GM21390 (cell line): ENCODE measurements at regions not wholly inside any gene's neighbourhood (a gene's known extent, or its start where the extent isn't known, plus 50 kb on each side); places are given as distances from the start of the nearest gene placed in this dataset.
A peak's percentile ranks its signal among the peaks of the same experiment; 100 is the strongest.
"Not testable (repeated sequence)": the region's sequence is repeated elsewhere in the genome, so short reads cannot be mapped to it uniquely, and the experiment has no call there.

ENCODE experiments used
- ATAC-seq: cut with Tn5 transposase; IDR thresholded peaks from one replicate; pipeline ENCODE4 v1.9.1; 2021; ENCODE audit not compliant: unreplicated experiment

DNA sequence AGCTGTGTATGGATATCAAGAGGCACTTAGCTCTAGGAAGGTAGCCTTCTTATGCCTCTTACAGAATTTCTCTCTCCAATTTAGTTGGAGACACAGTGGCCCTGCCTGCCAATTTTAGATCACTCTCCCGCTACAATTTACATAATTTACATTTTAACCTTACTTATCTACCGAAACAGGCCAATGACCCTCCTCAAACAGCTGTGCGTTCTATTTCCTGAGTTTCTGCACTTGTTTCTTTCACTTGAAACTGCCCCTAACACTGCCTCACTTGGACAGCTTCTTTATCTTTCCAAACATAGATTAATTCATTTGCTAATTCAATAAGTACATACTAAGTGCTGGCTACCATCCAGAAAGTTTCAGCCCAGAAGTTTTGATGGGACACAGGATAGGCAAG is 52.9 kb upstream of the HDDC2 start:
- peak; percentile 43 for ATAC-seq

DNA sequence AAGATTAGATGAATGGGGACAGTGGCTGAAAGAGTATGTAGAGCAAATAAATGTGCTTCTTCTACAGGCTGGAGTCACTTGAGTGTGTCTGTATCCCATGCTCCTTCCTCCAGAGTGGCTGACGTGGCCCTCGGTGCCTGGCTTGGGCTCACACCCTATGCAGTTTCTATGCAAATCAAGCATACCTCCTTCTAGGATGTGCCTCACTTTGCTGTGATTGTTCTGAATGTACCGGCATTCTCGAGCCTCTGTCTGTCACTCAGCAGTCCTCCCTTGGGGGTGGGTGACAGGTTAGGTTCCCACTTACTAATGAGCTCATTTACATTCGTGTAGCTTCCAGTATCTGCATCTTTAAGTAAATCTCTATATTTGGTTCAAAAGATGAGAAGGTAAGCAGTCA is 55.1 kb upstream of the HDDC2 start:
- ATAC-seq: peak; percentile 47

DNA sequence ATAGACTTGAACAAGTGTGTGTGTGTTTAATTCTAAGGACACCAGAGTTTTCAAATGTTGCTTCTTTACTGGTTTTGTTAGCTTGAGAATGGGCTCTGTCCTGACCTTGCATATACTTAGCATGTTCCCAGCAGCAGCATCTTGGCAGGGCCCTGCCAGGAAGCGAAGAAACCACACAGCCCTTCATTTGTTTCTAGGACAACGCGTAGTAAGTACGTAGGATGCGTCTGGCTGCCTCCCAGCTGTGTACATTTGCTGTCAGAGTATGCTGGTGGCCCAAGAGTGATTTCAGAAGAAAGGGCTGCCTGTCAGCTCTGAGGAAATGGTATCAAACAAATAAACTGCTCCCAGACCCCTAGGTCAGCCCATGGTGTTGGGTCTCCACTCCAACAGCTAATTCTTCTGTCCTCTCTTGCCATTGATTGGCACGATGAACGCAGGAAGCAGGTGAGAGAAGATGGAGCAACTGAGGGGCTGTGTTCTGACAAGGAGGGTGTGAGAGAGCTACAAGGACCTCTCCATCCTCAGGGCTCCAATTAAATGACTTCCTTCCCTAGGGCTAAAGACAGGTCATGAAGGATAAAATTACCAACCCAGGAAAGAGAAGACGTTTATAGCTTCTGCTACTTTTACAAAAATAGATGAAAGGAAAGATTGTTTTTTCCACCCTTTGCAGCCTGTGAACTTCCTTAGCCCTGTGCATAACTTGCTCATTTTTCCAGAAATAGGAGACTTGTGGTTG is 55.9 kb upstream of the HDDC2 start:
- peak; percentile 60 for ATAC-seq

DNA sequence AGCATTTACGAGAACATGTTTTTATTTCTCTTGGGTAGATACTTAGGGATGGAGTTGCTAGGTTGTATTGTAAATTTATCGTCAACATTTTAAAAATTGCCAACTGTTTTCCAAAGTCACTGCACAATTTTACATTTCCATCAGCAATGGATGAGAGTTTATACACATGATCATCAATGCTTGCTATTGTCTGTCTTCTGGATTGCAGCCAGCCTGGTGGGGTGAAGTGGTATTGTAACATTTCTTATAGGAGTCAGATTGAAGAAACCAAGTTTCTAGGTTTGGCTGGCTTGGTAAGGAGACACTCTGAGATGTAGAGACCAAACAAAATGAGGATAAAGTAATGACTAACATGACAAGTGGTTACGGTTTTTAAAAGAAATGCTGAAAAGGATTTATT is 57.1 kb upstream of the HDDC2 start:
- no peak for ATAC-seq

DNA sequence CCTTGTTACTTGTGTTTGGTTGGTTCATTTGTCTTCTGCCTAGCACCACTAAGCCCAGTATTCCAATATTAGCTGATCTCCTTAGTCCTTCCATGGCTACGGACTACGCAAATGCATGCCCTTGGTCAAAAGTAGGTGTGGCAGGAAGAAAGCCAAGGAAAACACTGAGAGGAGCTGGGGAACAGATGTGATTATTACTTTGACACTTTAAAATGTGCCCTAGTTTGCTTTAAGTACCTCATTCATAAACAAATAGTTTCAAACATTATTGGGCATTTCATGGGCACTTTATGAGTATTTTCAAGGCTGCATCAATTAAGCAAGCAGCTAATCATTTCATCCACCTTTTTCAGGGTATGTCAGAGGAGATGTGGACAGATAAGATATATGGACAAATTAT is 60.1 kb upstream of the HDDC2 start:
- ATAC-seq: no peak

DNA sequence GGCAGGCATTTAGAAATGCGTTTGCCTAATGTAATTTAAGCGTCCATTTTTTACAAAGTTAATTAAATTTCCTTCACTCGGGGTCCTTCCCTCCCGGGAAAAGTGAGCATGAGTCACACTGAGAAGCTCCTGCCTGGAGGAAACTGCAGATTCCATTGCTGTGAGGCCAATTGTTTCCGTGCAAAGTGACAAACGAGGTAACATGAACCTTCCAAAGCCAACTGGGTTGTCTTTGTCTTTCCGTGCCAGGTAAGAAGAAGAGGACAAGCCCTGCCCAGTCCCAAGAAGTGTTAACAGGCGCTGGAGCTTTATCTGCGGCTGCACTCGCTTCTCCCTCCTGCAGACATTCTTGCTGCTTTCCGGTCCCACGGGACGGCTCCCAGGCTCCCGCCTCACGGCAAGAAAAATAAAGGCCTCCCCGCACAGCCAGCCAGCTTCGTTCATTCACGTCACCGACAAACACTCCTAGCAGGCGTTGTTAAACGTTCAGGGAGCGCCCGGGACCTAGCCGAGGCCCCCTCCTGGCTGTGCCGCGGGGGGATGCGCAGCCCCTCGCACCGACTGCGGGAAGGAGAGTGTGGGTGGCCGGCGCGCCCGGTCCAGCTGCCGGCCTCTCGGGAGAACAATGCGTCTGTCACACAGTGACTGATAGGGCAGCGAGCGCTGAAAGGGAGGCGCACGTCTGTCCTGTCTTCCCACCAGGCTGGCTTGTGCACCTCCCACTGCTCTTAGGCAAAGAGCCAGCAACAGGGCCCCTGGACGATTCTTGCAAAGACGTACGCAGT is 61.5 kb upstream of the HDDC2 start:
- no peak for ATAC-seq

DNA sequence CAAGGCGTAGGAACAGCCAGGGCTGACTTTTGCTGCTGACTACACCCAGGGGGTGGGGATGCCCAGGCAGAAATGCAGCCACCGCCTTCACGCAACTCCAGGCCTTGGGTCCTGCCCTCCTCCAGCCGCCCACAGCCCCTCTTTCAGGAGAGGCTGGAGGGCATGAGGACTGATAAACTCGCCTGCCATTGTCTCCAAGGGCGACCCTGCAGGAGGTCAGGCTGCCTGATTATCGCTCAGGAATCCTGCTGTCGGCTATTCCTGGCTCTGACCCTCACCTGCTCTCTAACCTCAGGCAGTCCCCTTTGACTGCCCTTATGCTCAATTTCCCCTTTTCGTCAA is 62.0 kb upstream of the HDDC2 start:
- ATAC-seq: no peak

DNA sequence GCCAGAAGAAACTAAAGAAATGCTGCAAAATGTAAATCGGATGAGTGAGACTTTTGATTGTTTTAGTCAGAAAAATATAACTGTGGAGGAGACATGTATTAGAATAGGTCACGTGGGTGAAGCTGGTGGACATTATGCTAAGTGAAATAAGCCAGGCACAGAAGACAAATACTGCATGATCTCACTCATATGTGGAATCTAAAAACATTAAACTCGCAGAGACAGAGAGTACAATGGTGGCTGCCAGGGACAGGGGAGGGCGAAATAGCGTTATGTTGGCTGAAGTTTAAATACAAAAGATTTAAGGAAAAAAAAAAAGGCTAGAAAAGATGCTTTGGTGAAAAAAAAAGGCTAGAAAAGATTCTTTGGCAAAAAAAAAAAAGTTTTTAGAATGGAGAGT is 63.5 kb upstream of the HDDC2 start:
- no peak for ATAC-seq

DNA sequence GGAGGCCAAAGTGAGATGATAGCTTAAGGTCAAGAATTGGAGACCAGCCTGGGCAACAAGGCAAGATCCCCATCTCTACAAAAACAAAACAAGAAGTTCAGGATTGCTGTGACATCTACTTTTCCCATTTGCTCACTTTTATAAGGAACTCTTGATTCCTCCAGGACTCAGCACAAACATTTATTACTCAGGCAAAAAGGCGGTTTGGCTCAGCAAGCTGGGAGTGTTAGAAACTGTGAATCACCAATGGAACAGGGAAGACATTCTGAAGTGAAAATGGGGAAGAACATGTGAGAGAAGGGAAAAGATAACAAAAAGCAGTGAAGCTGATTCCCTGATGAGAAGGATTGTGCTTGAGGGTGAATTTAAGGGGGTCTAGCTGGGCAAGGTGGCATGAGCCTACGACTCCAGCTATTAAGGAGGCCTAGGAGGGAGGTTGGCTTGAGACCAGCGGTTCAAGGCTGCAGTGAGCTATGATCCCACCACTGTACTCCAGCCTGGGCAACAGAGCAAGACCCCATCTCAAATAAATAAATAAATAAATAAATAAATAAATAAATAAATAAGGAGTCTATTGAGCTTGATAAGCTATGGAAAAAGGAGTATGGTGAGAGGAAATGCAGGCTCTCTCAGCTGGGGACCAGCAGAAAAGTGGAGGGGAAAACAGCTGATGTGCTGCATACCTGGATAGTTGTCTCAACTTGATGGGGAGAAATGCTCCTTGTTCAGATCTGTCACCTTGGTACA is 65.4 kb upstream of the HDDC2 start:
- ATAC-seq: no peak

DNA sequence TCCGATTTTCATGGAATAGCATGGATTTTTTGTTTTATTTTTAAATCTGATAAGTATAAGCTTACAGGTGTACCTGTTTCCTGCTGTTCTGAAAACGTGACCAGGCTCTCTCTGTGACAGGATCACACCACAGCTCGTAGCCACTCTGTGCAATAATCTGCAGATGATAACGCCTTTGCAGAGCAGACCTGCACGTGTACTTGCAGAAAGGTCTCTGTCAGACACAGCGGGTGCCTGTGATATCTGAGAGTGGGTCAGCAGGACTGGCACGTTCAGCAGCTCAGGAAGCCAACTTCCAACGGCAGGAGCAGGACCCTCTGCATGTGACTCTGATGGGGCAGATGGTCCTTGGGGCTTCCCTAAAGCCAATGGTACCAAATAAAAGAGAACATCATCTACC is 68.6 kb upstream of the HDDC2 start:
- no peak for ATAC-seq

DNA sequence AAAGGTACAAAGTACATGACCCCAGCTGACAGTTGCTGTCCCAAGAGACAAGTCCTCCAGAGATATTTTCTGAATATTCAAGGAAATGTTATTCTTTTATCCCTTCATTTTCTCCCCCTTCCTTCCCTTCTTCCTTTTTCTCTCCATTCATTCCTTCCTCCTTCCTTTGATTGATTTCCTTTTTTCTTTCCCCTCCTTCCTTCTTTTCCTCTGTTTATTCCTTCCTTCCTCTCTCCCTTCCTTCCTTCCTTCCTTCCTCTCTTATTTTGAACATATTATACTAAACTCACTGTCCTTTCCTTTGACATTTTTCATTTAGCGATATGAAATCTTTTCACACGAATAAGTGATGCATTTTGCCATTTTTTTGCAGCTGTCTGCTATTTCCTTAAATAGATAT is 73.2 kb upstream of the HDDC2 start:
- no peak for ATAC-seq

DNA sequence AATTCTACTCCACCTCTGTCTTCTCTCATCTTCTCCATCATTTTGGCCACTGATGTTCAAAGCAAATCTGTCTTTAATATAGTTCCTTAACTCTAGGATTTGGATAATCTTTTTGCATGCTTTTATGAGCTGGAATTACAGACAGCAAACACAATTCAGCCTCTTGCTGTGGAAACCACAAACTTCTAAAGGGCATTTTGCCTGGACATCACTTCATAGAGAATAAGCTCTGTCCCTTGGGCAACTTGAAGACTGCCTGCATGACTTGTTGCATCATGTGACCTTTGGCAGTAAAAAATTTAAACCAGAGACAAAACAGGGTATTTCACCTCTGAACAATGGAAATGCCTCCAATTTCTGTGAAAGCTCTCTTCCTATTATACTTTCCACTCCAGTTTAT is 74.1 kb upstream of the HDDC2 start:
- ATAC-seq: no peak

DNA sequence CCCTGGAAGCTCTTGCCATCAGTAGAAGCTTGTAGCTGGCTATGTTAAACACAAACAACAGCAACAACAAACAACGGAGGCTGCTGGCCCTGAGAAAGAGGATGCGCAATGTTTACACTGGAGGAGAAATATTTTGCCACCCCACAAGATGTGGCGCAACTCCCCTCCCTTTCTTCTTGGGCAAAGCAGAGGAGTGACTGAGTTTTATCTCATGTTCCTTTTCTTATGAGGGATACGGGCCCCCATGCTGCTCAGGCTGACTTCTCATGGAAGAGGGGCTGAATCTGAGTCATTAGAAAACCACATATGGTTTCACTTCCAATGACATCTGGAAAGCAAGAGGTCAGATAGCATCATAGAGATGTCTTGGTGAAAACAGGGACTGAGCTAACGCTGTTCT is 75.9 kb upstream of the HDDC2 start:
- ATAC-seq: no peak

DNA sequence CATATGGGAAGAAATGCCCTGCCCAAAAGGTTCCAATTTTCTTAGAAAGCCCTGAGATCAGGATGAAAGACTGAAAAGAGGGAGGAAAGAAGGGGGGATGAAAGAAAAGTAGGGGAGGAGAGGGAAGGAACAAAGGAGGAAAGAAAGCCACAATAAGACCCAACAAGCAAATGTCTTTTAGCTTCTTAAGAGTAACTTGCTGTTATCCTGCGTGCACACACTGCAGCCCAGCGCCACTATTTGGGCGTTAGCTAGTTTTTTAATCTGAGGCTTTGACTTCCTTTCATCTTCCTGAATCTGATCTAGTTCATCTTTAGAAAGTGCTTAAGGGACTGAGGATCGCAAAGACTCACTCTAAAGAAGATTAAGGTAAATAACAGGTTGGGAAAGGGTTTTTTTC is 77.4 kb upstream of the HDDC2 start:
- no peak for ATAC-seq

DNA sequence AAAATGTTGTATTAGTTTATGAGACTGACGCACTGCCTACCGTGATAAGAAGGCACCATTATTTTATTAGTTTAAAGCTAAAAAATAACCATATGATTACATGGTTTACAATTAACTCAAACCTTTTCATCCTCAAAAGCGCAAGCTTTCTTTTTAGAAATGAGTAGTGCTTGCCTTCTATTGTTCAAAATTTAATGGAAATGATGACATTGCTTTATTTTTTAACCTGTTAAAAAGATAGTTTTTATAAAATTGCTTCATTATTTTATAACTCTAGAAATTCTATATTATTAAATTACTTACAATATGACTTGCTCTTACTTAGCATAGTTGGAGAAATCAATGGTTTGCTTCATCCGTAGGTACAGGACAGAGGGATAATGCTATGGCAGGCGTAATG is 78.7 kb upstream of the HDDC2 start:
- no peak for ATAC-seq

DNA sequence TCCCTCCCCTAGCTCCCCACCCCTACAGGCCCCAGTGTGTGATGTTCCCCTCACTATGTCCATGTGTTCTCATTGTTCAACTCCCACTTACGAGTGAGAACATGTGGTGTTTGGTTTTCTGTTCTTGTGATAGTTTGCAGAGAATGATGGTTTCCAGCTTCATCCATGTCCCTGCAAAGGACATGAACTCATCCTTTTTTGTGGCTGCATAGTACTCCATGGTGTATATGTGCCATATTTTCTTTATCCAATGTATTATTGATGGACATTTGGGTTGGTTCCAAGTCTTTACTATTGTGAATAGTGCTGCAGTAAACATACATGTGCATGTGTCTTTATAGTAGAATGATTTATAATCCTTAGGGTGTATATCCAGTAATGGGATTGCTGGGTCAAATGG is 84.6 kb upstream of the HDDC2 start:
- not testable (repeated sequence) for ATAC-seq

DNA sequence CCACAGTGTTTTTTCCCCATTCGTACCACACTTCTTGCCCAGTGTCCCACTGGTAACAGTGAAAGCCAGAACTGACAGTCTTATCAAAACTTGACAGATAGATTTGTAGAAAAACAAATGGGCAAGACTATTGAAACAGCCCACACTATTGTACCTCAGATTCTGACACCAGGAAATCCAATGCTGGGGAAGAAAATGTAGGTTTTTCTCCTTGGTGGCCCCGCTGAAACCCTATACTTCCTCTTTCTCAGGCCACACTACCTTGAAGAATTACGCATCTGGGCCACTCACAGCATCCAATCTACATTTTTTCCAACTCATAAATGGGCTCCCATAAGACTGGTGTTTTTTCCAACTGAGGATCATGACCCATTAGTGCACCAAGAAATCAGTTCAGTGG is 90.9 kb upstream of the HDDC2 start:
- peak; percentile 66 for ATAC-seq

DNA sequence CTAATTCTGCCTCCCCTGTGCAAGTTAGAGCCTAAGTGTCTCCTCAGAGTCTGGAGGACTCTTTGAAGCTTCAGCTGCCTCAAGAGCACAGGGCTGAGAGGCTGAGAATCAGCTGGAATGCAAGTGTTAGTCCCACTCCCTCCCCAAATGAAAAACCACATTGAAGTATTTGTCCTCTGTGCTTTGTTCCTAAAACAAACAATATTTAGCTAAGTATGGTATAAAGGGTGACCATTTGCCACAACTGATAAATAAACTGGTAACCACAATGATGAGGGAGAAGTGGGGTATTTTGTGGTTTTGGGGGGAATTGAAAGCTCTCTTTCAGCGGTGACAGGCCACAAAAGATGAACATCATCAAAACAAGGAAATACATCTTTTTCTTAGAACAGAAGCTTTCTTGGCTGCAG is 91.7 kb upstream of the HDDC2 start:
- ATAC-seq: peak; percentile 68

DNA sequence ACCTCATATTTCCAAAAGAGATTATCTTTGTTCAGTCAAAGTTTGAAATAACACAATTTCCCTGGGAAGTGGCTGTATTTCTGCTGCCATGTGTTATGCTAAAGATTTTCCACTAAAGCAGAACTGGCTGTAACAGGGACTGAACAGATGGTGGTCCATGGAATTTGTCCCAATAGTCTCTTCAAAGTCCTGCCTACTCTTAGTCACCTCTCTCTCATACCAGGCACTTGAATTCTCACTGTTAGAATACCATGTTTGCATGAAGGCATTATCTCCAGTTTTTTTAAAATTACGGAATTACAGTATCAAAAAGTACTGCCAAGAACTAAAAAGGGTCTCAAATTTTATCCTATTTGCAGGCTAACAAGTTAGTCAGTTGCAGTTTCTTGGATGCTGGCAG is 105.0 kb upstream of the HDDC2 start:
- no peak for ATAC-seq

DNA sequence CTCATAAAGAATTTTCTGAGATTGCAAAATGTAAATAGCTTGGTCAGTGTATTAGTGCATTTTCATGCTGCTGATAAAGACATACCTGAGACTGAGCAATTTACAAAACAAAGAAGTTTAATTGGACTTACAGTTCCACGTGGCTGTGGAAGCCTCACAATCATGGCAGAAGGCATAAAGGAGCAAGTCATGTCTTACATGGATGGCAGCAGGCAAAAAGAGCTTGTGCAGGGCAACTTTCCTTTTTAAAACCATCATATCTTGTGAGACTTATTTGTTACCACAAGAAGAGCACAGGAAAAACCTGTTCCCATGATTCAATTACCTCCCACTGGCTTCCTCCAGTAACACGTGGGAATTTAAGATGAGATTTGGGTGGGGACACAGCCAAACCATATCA is 112.7 kb upstream of the HDDC2 start:
- no peak for ATAC-seq

DNA sequence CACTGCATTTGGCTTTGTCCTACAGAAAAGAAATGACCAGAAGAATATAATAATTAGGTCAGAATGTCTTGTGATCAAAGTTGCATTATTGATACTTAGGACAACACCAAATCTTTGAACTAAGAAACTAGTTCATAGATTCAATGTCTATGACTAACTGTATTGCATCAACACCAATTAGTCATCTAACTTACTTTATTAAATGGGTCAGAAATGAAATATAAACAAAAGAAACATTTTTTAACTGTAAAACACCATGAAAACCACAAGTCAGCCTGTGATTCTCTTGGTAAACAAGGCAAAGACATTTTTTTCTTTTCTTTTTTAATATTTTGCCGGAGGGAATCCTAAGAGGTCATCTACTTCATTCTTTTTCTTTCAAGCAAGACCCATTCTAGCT is 114.1 kb upstream of the HDDC2 start:
- ATAC-seq: no peak

DNA sequence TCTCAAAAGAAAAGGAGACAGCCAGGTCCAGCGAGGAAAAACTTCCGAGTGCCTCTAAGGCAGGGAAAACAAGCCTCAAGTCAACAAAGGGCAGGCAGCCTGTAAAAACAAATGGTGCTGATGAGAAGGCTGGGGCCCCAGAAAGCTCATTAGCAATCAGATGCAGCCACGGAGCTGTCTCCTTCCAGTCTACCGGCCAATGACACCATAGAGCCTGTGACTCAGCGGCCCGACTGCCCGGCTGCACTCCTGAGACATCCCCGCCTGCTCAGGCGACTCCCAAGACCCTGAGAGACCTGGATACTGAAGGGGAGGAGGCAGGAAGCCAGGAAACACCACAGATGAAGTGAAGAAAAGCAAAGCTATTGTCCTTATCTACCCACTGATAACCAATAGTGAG is 120.1 kb upstream of the HDDC2 start:
- no peak for ATAC-seq
